ENCODE measurements at regions not wholly inside any gene's neighbourhood (a gene's known extent, or its start where the extent isn't known, plus 50 kb on each side); places are given as distances from the start of the nearest gene placed in this dataset.

DNA sequence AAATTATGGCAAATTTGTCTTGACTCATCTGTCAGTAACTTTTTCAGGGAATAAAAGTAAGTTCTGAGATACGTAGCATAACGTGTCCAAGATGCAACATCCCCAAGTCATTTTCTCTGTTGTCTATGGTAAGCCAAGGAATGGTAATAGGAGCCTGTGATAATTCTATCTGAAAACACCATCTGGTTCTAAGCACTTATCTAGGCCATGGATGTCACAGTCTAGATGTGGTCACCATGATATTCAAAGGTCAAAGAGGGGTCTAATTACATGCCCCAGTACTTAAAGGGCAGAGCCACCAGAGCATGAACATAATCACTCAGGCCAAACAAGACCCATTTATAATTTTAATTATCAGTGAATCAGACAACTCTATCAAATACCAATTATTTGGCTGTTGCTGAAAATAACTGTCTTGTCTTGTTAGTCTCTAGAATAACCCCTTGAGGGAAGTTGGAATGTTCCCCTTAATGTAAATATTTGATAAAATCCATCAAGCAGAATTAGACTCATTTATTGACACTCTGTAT, 225.1 kb upstream of the MPPED2 start:
- peaks cover 12% of the 10 kb centered on the region for H3K9me3 Mint-ChIP-seq
- H3K27ac Mint-ChIP-seq, result no peak overlapping the region
- no peaks in the 10 kb centered on the region for H3K4me1 Mint-ChIP-seq
- peaks cover 8% of the 10 kb centered on the region for H3K27me3 Mint-ChIP-seq (ENCODE audit: low read depth, poor library complexity)
- no peaks in the 10 kb centered on the region for H3K36me3 Mint-ChIP-seq (ENCODE audit: low read depth)
- H3K4me3 Mint-ChIP-seq, result no peak overlapping the region
- TF ChIP-seq, protein P1, sequence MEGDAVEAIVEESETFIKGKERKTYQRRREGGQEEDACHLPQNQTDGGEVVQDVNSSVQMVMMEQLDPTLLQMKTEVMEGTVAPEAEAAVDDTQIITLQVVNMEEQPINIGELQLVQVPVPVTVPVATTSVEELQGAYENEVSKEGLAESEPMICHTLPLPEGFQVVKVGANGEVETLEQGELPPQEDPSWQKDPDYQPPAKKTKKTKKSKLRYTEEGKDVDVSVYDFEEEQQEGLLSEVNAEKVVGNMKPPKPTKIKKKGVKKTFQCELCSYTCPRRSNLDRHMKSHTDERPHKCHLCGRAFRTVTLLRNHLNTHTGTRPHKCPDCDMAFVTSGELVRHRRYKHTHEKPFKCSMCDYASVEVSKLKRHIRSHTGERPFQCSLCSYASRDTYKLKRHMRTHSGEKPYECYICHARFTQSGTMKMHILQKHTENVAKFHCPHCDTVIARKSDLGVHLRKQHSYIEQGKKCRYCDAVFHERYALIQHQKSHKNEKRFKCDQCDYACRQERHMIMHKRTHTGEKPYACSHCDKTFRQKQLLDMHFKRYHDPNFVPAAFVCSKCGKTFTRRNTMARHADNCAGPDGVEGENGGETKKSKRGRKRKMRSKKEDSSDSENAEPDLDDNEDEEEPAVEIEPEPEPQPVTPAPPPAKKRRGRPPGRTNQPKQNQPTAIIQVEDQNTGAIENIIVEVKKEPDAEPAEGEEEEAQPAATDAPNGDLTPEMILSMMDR (IDR thresholded peaks at IDR 0.05), result no peak
- DNase-seq, result no peak

DNA sequence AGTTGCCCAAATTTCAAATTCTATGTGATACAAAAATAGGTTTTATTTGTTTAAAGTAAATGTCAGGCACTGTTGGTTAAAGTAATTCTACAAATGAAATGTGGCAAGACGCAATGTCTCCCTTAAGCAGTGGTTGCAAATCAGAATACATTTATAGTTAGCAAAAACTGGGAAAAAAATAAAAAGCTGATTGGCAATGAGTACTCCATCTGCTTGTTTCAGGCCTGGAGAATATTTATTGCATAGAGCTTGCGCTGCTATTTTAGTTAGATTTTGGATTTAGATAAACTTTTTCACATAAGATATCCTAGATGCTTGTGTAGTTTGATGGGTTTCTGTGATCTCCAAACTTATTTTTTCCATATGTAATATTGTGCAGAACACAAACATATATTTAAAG, 224.0 kb upstream of the MPPED2 start:
- Mint-ChIP-seq H3K4me3 (no peak overlapping the region), H3K27me3 (ENCODE audit: low read depth, poor library complexity) (peaks cover 11% of the 10 kb centered on the region), H3K9me3 (peaks cover 12% of the 10 kb centered on the region), H3K36me3 (ENCODE audit: low read depth) (no peaks in the 10 kb centered on the region), H3K27ac (no peak overlapping the region), H3K4me1 (no peaks in the 10 kb centered on the region)
- DNase-seq, result no peak
- TF ChIP-seq, protein P1 (IDR thresholded peaks at IDR 0.05), result no peak

DNA sequence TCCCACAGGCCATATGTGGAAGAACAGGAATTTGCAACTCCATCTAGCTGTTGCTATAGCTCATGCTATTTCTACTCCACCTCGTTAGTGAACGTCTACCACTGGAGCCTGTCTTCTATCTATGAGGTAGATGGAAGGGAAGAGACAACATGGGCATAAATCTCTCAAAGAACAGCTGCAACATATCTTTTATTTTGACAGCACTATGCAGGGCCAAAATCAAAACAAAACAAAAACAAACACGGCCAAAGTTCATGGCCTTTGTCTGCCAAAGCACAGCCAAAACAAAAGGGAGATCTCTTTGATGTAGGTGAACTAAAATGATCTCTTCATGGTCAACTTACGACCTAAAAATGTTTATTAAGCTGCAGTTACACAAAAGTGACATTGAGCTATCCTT, 215.2 kb upstream of the MPPED2 start:
- TF ChIP-seq, protein P1 (IDR thresholded peaks at IDR 0.05), result no peak
- no peaks in the 10 kb centered on the region for H3K36me3 Mint-ChIP-seq (ENCODE audit: low read depth)
- peaks cover 3% of the 10 kb centered on the region for H3K27me3 Mint-ChIP-seq (ENCODE audit: low read depth, poor library complexity)
- no peak for DNase-seq
- no peaks in the 10 kb centered on the region for H3K9me3 Mint-ChIP-seq
- H3K27ac Mint-ChIP-seq, result no peak overlapping the region
- no peak overlapping the region for H3K4me3 Mint-ChIP-seq
- peaks cover 20% of the 10 kb centered on the region for H3K4me1 Mint-ChIP-seq

DNA sequence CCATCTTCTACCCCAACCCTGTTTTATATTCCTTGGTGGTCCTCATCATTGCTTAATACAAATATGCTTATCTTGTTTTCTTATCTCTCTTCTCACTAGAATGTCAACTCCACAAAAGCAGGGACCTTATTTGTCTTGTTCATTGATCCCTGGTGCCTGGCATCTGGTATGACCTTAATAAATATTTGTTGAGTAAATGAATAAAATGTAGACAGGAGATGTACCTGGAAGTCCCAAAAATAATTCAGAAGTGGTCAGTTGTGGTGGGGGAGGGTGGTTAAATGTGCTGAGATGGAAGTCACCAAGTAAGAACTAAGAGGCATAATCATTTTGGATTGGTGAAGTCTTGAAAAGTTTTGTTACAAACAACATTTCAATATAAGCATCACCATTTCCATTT, 214.8 kb upstream of the MPPED2 start:
- TF ChIP-seq, protein P1 (IDR thresholded peaks at IDR 0.05), result no peak
- no peaks in the 10 kb centered on the region for H3K36me3 Mint-ChIP-seq (ENCODE audit: low read depth)
- H3K27ac Mint-ChIP-seq, result no peak overlapping the region
- H3K27me3 Mint-ChIP-seq (ENCODE audit: low read depth, poor library complexity), result peaks cover 3% of the 10 kb centered on the region
- DNase-seq, result no peak
- no peaks in the 10 kb centered on the region for H3K9me3 Mint-ChIP-seq
- H3K4me3 Mint-ChIP-seq, result no peak overlapping the region
- H3K4me1 Mint-ChIP-seq, result peaks cover 20% of the 10 kb centered on the region

DNA sequence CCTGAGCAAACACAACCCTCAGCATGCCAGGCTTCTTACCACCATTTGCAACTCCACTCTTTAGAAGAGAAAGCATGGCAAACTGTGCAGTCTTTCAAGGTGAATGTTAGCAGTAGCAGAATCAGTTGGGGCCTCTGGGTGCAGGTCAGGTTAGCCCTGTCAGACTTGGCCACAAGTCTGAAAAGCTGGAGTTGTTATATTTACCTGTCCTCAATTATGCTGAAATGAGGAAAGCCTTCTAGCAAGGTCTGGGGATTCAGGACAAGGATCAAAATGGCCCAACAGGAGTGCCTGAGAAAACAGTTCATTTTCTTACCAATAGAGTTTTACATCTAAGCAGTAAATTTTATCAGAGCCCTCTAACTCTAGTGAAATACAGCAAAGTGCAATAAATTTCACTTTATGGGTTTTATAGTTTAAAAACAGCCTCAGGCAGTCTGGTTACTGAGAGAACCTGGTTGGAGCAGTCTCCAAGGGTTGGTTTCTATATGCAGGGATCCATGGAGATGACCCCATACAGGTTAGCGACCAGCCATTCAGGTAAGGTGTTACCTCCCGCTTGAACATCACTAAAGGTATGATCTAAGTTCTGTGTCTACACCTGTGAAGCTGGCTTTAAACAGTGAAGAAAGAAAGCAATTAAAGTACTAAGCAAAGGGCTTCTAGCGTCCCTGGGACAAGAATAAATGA, 212.5 kb upstream of the MPPED2 start:
- DNase-seq, result no peak
- no peaks in the 10 kb centered on the region for H3K27me3 Mint-ChIP-seq (ENCODE audit: low read depth, poor library complexity)
- TF ChIP-seq, protein P1 (IDR thresholded peaks at IDR 0.05), result no peak
- no peaks in the 10 kb centered on the region for H3K36me3 Mint-ChIP-seq (ENCODE audit: low read depth)
- no peaks in the 10 kb centered on the region for H3K9me3 Mint-ChIP-seq
- H3K4me1 Mint-ChIP-seq, result peaks cover 20% of the 10 kb centered on the region
- H3K4me3 Mint-ChIP-seq, result no peak overlapping the region
- H3K27ac Mint-ChIP-seq, result no peak overlapping the region

DNA sequence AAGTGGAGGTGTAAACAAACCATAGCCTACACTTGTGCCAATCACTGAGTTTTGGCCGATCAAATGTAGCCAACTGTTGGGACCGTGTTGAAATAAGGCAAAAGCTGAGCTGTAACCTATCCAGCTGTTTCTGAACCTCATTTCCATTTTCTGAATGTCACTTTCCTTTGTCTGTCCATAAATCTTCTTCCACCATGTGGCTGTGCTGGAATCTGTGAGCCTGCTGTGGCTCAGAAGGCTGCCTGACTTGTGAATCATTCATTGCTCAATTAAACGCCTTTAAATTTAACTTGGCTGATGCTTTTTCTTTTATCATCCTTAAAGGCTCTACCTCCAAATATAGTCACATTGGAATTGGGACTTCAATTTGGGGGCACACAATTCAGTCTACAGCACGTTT, 203.1 kb upstream of the MPPED2 start:
- H3K27ac Mint-ChIP-seq, result no peak overlapping the region
- H3K4me1 Mint-ChIP-seq, result peaks cover 10% of the 10 kb centered on the region
- no peak overlapping the region for H3K4me3 Mint-ChIP-seq
- H3K36me3 Mint-ChIP-seq (ENCODE audit: low read depth), result no peaks in the 10 kb centered on the region
- TF ChIP-seq, protein P1 (IDR thresholded peaks at IDR 0.05), result no peak
- H3K27me3 Mint-ChIP-seq (ENCODE audit: low read depth, poor library complexity), result no peaks in the 10 kb centered on the region
- DNase-seq, result no peak
- H3K9me3 Mint-ChIP-seq, result peaks cover 8% of the 10 kb centered on the region

All from nephron progenitor cell (in vitro differentiated cells).